ENCODE measurements at regions not wholly inside any gene's neighbourhood (a gene's known extent, or its start where the extent isn't known, plus 50 kb on each side); places are given as distances from the start of the nearest gene placed in this dataset.

- intact Hi-C loops (cut with micrococcal nuclease; ENCODE audit: unreplicated experiment), result no loop called here
- H3K4me3 ChIP-seq (ENCODE audit: low read depth in 2 of 2, low read length in 2 of 2), result no peak overlapping the region
Observed at GRCh38 chr16:35711958-35712357, 2252.5 kb downstream of the TP53TG3F start.

DNA sequence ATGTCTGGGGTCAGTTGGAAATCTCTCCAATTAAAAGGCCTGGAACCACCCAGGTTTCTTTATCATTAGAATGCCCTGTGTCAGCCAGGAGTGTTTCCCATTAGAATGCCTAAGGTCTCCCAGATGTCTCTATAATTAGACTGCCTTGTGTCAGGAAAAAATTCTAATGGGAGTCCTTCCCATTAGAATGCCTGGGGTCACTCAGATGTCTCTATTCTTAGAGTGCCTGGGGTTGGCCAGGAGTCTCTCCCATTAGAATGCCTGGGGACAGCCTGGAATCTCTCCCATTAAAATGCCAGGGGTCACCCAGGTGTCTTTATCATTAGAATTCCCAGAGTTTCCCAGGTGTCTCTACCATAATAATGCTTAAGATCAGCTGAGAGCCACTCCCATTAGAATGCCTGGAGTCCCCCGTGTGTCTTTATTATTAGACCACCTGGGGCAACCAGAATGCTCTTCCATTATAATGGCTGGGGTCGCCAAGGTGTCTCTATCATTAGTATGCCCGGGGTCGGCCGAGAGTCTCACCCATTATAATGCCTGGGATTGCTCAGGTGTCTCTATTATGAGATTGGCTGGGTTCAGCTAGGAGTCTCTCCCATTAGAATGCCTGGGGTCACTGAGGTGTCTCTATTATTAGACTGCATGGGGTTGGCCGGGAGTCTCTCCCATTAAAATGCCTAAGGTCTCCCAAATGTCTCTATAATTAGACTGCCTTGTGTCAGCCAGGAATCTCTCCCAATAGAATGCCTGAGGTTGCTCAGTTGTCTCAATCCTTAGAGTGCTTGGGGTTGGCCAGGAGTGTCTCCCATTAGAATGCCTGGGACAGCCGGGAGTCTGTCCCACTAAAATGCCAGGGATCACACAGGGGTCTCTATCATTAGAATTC is 2254.6 kb downstream of the TP53TG3F start:
- intact Hi-C loops (cut with micrococcal nuclease; ENCODE audit: unreplicated experiment) (no loop called here), in situ Hi-C loops (cut with HindIII; ENCODE audit: low pct_unique_long_range_greater_than_20kb, low sequenced_read_pairs) (no loop called here)
- CTCF ChIA-PET, result no interaction called here
- Histone ChIP-seq H3K36me3 (ENCODE audit: control insufficient read depth, insufficient read depth, low read length) (no peaks in the 10 kb centered on the region), H3K4me3 (ENCODE audit: low read depth in 2 of 2, low read length in 2 of 2) (no peak overlapping the region), H3K9me3 (ENCODE audit: control insufficient read depth, insufficient read depth, low read depth, low read length) (no peaks in the 10 kb centered on the region), H3K27ac (ENCODE audit: low read length) (no peak overlapping the region), H3K4me1 (ENCODE audit: control insufficient read depth, insufficient read depth, low read length) (no peaks in the 10 kb centered on the region), H3K27me3 (ENCODE audit: control insufficient read depth, insufficient read depth, low read length) (no peaks in the 10 kb centered on the region)
- BruUV-seq (replicated peaks), result no TSS peak
- POLR2A ChIA-PET, result no interaction called here
- TF ChIP-seq REST (IDR thresholded peaks at IDR 0.05; ENCODE audit: insufficient read depth in 1 of 2, low read depth in 2 of 2, low read length in 1 of 2) (no peak), TCF7L2 (IDR thresholded peaks at IDR 0.05; ENCODE audit: low read depth, low read length) (no peak), SIN3A (IDR thresholded peaks at IDR 0.05; ENCODE audit: borderline replicate concordance, insufficient read depth, low read depth, low read length) (no peak), POLR2AphosphoS5 (IDR thresholded peaks at IDR 0.05; ENCODE audit: low read depth, low read length) (no peak)
- TF ChIP-seq, protein P1, sequence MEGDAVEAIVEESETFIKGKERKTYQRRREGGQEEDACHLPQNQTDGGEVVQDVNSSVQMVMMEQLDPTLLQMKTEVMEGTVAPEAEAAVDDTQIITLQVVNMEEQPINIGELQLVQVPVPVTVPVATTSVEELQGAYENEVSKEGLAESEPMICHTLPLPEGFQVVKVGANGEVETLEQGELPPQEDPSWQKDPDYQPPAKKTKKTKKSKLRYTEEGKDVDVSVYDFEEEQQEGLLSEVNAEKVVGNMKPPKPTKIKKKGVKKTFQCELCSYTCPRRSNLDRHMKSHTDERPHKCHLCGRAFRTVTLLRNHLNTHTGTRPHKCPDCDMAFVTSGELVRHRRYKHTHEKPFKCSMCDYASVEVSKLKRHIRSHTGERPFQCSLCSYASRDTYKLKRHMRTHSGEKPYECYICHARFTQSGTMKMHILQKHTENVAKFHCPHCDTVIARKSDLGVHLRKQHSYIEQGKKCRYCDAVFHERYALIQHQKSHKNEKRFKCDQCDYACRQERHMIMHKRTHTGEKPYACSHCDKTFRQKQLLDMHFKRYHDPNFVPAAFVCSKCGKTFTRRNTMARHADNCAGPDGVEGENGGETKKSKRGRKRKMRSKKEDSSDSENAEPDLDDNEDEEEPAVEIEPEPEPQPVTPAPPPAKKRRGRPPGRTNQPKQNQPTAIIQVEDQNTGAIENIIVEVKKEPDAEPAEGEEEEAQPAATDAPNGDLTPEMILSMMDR (IDR thresholded peaks at IDR 0.05), result no peak
- DNase-seq (ENCODE audit: low read depth, low spot score), result no peak
- no peak for ATAC-seq

More at GRCh38 chr16:35711958-35712357, 2252.5 kb downstream of the TP53TG3F start:
- CTCF ChIA-PET, result no interaction called here
- H3K36me3 ChIP-seq (ENCODE audit: control insufficient read depth, insufficient read depth, low read length), result no peaks in the 10 kb centered on the region
- in situ Hi-C loops (cut with HindIII; ENCODE audit: low pct_unique_long_range_greater_than_20kb, low sequenced_read_pairs), result no loop called here
- no peak for ATAC-seq
- TF ChIP-seq REST (IDR thresholded peaks at IDR 0.05; ENCODE audit: insufficient read depth in 1 of 2, low read depth in 2 of 2, low read length in 1 of 2) (no peak), TCF7L2 (IDR thresholded peaks at IDR 0.05; ENCODE audit: low read depth, low read length) (no peak), POLR2AphosphoS5 (IDR thresholded peaks at IDR 0.05; ENCODE audit: low read depth, low read length) (no peak)
- TF ChIP-seq, protein P1 (IDR thresholded peaks at IDR 0.05), result no peak
- no peaks in the 10 kb centered on the region for H3K9me3 ChIP-seq (ENCODE audit: control insufficient read depth, insufficient read depth, low read depth, low read length)
- BruUV-seq (replicated peaks), result no TSS peak
- no peak for DNase-seq (ENCODE audit: low read depth, low spot score)
- H3K4me1 ChIP-seq (ENCODE audit: control insufficient read depth, insufficient read depth, low read length), result no peaks in the 10 kb centered on the region
- POLR2A ChIA-PET, result no interaction called here
- no peaks in the 10 kb centered on the region for H3K27me3 ChIP-seq (ENCODE audit: control insufficient read depth, insufficient read depth, low read length)
- no peak overlapping the region for H3K27ac ChIP-seq (ENCODE audit: low read length)

Data from Panc1 (cell line).